ENCODE measurements at regions not wholly inside any gene's neighbourhood (a gene's known extent, or its start where the extent isn't known, plus 50 kb on each side); places are given as distances from the start of the nearest gene placed in this dataset.

GRCh38 chr10:130666215-130666614 is 530.0 kb downstream of the GLRX3 start:
- TF ChIP-seq, protein P1, sequence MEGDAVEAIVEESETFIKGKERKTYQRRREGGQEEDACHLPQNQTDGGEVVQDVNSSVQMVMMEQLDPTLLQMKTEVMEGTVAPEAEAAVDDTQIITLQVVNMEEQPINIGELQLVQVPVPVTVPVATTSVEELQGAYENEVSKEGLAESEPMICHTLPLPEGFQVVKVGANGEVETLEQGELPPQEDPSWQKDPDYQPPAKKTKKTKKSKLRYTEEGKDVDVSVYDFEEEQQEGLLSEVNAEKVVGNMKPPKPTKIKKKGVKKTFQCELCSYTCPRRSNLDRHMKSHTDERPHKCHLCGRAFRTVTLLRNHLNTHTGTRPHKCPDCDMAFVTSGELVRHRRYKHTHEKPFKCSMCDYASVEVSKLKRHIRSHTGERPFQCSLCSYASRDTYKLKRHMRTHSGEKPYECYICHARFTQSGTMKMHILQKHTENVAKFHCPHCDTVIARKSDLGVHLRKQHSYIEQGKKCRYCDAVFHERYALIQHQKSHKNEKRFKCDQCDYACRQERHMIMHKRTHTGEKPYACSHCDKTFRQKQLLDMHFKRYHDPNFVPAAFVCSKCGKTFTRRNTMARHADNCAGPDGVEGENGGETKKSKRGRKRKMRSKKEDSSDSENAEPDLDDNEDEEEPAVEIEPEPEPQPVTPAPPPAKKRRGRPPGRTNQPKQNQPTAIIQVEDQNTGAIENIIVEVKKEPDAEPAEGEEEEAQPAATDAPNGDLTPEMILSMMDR (IDR thresholded peaks at IDR 0.05): no peak
- no peak for TF ChIP-seq POLR2A (IDR thresholded peaks at IDR 0.05)

All from Peyer's patch (tissue), 4 donors.